SK-N-SH (cell line): ENCODE measurements at regions not wholly inside any gene's neighbourhood (a gene's known extent, or its start where the extent isn't known, plus 50 kb on each side); places are given as distances from the start of the nearest gene placed in this dataset.

Source experiments
- CTCF ChIA-PET: fragments of 300-600, 350-600 bp; formaldehyde crosslinking; extraction: SDS; loops from one replicate; lab custom pipeline; 2021; lab: Yijun Ruan, JAX
- POLR2A ChIA-PET: fragments of 350-600 bp; sonication (Branson Sonifier 250); formaldehyde crosslinking; extraction: SDS; loops from one replicate; lab custom pipeline; 2020; ENCODE audit warnings: antibody characterized with exemption, inconsistent platforms; lab: Yijun Ruan, JAX
- DNase-seq: peaks from one replicate; pipeline ENCODE4 v3.0.0; 2012
- H2AFZ ChIP-seq: fragments of 200-600 bp; sonication (generic); 2 replicates; pipeline ENCODE4 v1.8.1; 2016; ENCODE audit warnings: antibody characterized with exemption, mild to moderate bottlenecking, low read depth
- H3F3A ChIP-seq: fragments of 200-600 bp; sonication (generic); replicated peaks from 2 replicates; pipeline ENCODE3; 2016; ENCODE audit warnings: antibody characterized with exemption, mild to moderate bottlenecking; ENCODE audit not compliant: insufficient read depth
- H3K27ac ChIP-seq, 2 experiments: fragments of 200-500 bp in 1 of 2; fragments of 200-600 bp in 1 of 2; sonication (Bioruptor generic) in 1 of 2; sonication (generic), shearing (Covaris generic) in 1 of 2; 2 replicates each; pipeline versions ENCODE4 v1.5.1 to v1.6.1; 2014 to 2016; ENCODE audit warnings: low read depth in 2 of 2, inconsistent platforms in 1 of 2, low read length in 1 of 2, mild to moderate bottlenecking in 1 of 2, mixed read lengths in 1 of 2
- H3K27me3 ChIP-seq: fragments of 200-600 bp; sonication (generic), shearing (Covaris generic); 2 replicates; pipeline ENCODE4 v1.6.1; 2016; ENCODE audit warnings: mixed run types; ENCODE audit not compliant: insufficient read depth
- H3K36me3 ChIP-seq, 2 experiments: fragments of 200-500 bp in 1 of 2; fragments of 200-600 bp in 1 of 2; sonication (Bioruptor generic) in 1 of 2; sonication (generic) in 1 of 2; replicated peaks in 1 of 2; 2 replicates each; pipeline versions ENCODE3 to v1.5.1; 2014 to 2016; ENCODE audit warnings: low read length in 1 of 2, mild to moderate bottlenecking in 1 of 2; ENCODE audit not compliant: insufficient read depth in 2 of 2, control insufficient read depth in 1 of 2
- H3K4me1 ChIP-seq, 2 experiments: fragments of 200-500 bp in 1 of 2; fragments of 200-600 bp in 1 of 2; sonication (Bioruptor generic) in 1 of 2; sonication (generic), shearing (Covaris generic) in 1 of 2; 2 replicates each; pipeline versions ENCODE4 v1.5.1 to v1.6.1; 2014 to 2016; ENCODE audit warnings: low read depth in 1 of 2, low read length in 1 of 2, mixed run types in 1 of 2; ENCODE audit not compliant: insufficient read depth in 2 of 2, control insufficient read depth in 1 of 2
- H3K4me2 ChIP-seq: fragments of 200-600 bp; sonication (generic), shearing (Covaris generic); 2 replicates; pipeline ENCODE4 v1.6.1; 2017; ENCODE audit warnings: mixed run types
- H3K4me3 ChIP-seq, 2 experiments: fragments of 200-500 bp in 1 of 2; fragments of 200-600 bp in 1 of 2; sonication (Bioruptor generic) in 1 of 2; sonication (generic), shearing (Covaris generic) in 1 of 2; 2 replicates each; pipeline versions ENCODE4 v1.5.1 to v1.8.1; 2014 to 2016; ENCODE audit warnings: low read depth in 2 of 2, inconsistent platforms in 1 of 2, low read length in 1 of 2, mild to moderate bottlenecking in 1 of 2, mixed read lengths in 1 of 2, moderate library complexity in 1 of 2
- H3K79me2 ChIP-seq: fragments of 200-600 bp; sonication (generic); 2 replicates; pipeline ENCODE4 v1.8.1; 2017; ENCODE audit warnings: mild to moderate bottlenecking; ENCODE audit not compliant: insufficient read depth
- H3K9ac ChIP-seq: fragments of 200-600 bp; sonication (generic); 2 replicates; pipeline ENCODE4 v1.6.1; 2017; ENCODE audit warnings: mixed run types
- H3K9me2 ChIP-seq: fragments of 200-600 bp; sonication (generic); 2 replicates; pipeline ENCODE4 v1.6.1; 2017; ENCODE audit warnings: mixed run types
- H3K9me3 ChIP-seq: fragments of 200-600 bp; sonication (generic); 2 replicates; pipeline ENCODE4 v1.6.1; 2017; ENCODE audit warnings: mixed run types, mild to moderate bottlenecking, moderate library complexity
- H4K20me1 ChIP-seq: fragments of 200-600 bp; sonication (generic); 2 replicates; pipeline ENCODE4 v1.6.1; 2017; ENCODE audit warnings: mild to moderate bottlenecking, mixed run types; ENCODE audit not compliant: insufficient read depth
- CHD2 ChIP-seq: fragments of 150-350 bp; IDR thresholded peaks from 2 replicates; pipeline ENCODE4 v1.6.1; 2018; ENCODE audit warnings: low read length; ENCODE audit not compliant: partially characterized antibody
- CTCF ChIP-seq: fragments of 200-600 bp; sonication (generic); IDR thresholded peaks from 2 replicates; pipeline ENCODE4 v1.6.1; 2017; ENCODE audit warnings: antibody characterized with exemption, mild to moderate bottlenecking, moderate library complexity
- ELF1 ChIP-seq: IDR thresholded peaks from 2 replicates; pipeline ENCODE4 v1.4.0; 2012
- EZH2phosphoT487 ChIP-seq: fragments of 200-600 bp; sonication (generic); IDR thresholded peaks from 2 replicates; pipeline ENCODE4 v1.6.1; 2017; ENCODE audit warnings: low read depth, mixed run types, mild to moderate bottlenecking, antibody characterized with exemption, moderate library complexity, borderline replicate concordance
- FOXJ3 ChIP-seq: sonication (generic); formaldehyde crosslinking; IDR thresholded peaks from 2 replicates; pipeline ENCODE4 v1.5.1; 2020; ENCODE audit warnings: mild to moderate bottlenecking, missing genetic modification reagents
- FOXM1 ChIP-seq: IDR thresholded peaks from 2 replicates; pipeline ENCODE4 v1.4.0; 2012; ENCODE audit warnings: low read depth, mild to moderate bottlenecking
- GABPA ChIP-seq: IDR thresholded peaks from 2 replicates; pipeline ENCODE4 v1.4.0; 2012; ENCODE audit warnings: low read depth, mild to moderate bottlenecking
- GATA2 ChIP-seq: sonication (generic); formaldehyde crosslinking; IDR thresholded peaks from 2 replicates; pipeline ENCODE4 v1.5.0; 2020; ENCODE audit warnings: mild to moderate bottlenecking, missing genetic modification reagents
- MAX ChIP-seq: IDR thresholded peaks from 2 replicates; pipeline ENCODE4 v1.4.0; 2012; ENCODE audit warnings: low read depth
- MEF2A ChIP-seq: IDR thresholded peaks from 2 replicates; pipeline ENCODE4 v1.4.0; 2012; ENCODE audit warnings: low read depth, borderline replicate concordance
- MXI1 ChIP-seq: IDR thresholded peaks from 2 replicates; pipeline ENCODE4 v1.6.1; 2012; ENCODE audit warnings: mild to moderate bottlenecking, low read depth, low read length, improper control_type of control experiment
- NFIC ChIP-seq: IDR thresholded peaks from 2 replicates; pipeline ENCODE4 v1.4.0; 2012; ENCODE audit warnings: borderline replicate concordance
- RAD21 ChIP-seq: IDR thresholded peaks from 2 replicates; pipeline ENCODE4 v1.6.1; 2012; ENCODE audit warnings: mild to moderate bottlenecking, low read length
- RCOR1 ChIP-seq: fragments of 150-350 bp; IDR thresholded peaks from 2 replicates; pipeline ENCODE4 v1.6.1; 2017; ENCODE audit warnings: antibody characterized with exemption, low read length
- RFX5 ChIP-seq: IDR thresholded peaks from 2 replicates; pipeline ENCODE4 v1.6.1; 2012; ENCODE audit warnings: mild to moderate bottlenecking, improper control_type of control experiment, low read length
- RXRA ChIP-seq: IDR thresholded peaks from 2 replicates; pipeline ENCODE4 v1.4.0; 2012; ENCODE audit warnings: low read depth, mild to moderate bottlenecking, borderline replicate concordance
- USF1 ChIP-seq: IDR thresholded peaks from 2 replicates; pipeline ENCODE4 v1.4.0; 2012; ENCODE audit warnings: low read depth, borderline replicate concordance
- USF2 ChIP-seq: fragments of 150-350 bp; IDR thresholded peaks from 2 replicates; pipeline ENCODE4 v1.6.1; 2017; ENCODE audit warnings: antibody characterized with exemption, low read length, low read depth, borderline replicate concordance
- YY1 ChIP-seq: IDR thresholded peaks from 2 replicates; pipeline ENCODE4 v1.4.0; 2012; ENCODE audit warnings: low read depth, mild to moderate bottlenecking
- WGBS: methylation state at CpG from one replicate; pipeline ENCODE4 v1.1.6; 2017; ENCODE audit warnings: low lambda C conversion rate; 5-methylcytosine and 5-hydroxymethylcytosine counted together

GRCh38 chr10:108184114-108184513, 1019.6 kb upstream of the SORCS1 start:
- no peaks in the 10 kb centered on the region for H3K9me2 ChIP-seq
- no peaks in the 10 kb centered on the region for H3K27me3 ChIP-seq
- no peaks in the 10 kb centered on the region for H3K79me2 ChIP-seq
- TF ChIP-seq MEF2A (no peak), USF1 (no peak), YY1 (no peak), MXI1 (no peak), GATA2 (no peak), FOXJ3 (CRISPR knock-in tag) (no peak), RAD21 (no peak), ELF1 (no peak), RXRA (no peak), MAX (no peak), FOXM1 (no peak), EZH2phosphoT487 (no peak), NFIC (no peak), USF2 (no peak), CTCF (no peak)
- H3K4me2 ChIP-seq = no peak overlapping the region
- H3K4me1 ChIP-seq = no peaks in the 10 kb centered on the region
- H3K36me3 ChIP-seq = no peaks in the 10 kb centered on the region
- no peaks in the 10 kb centered on the region for H3K9me3 ChIP-seq
- no peaks in the 10 kb centered on the region for H4K20me1 ChIP-seq
- H3F3A ChIP-seq = no peaks in the 10 kb centered on the region
- DNase-seq = no peak
- H3K4me3 ChIP-seq = no peak overlapping the region
- H3K9ac ChIP-seq = no peak overlapping the region
- no peak overlapping the region for H2AFZ ChIP-seq
- ChIA-PET CTCF (no interaction called here), POLR2A (no interaction called here)
- WGBS = 0% methylated on average over 1 of the region's 1 CpG
- no peak overlapping the region for H3K27ac ChIP-seq

GRCh38 chr10:108180878-108181277, 1016.4 kb upstream of the SORCS1 start:
- Histone ChIP-seq H3K9me3 (no peaks in the 10 kb centered on the region), H3K9me2 (no peaks in the 10 kb centered on the region), H3K4me2 (no peak overlapping the region), H3K27me3 (no peaks in the 10 kb centered on the region), H2AFZ (no peak overlapping the region), H3K27ac (no peak overlapping the region), H3K36me3 (no peaks in the 10 kb centered on the region), H3K4me1 (no peaks in the 10 kb centered on the region), H3K79me2 (no peaks in the 10 kb centered on the region), H4K20me1 (no peaks in the 10 kb centered on the region), H3K4me3 (no peak overlapping the region), H3K9ac (no peak overlapping the region), H3F3A (no peaks in the 10 kb centered on the region)
- WGBS = 19% methylated on average over 2 of the region's 2 CpGs
- POLR2A ChIA-PET = no interaction called here
- no peak for TF ChIP-seq RXRA
- TF ChIP-seq NFIC = no peak
- no peak for TF ChIP-seq FOXM1
- TF ChIP-seq FOXJ3 (CRISPR knock-in tag) = no peak
- TF ChIP-seq CHD2 = no peak
- TF ChIP-seq RFX5 = no peak
- TF ChIP-seq GABPA = no peak
- TF ChIP-seq GATA2 = no peak
- no peak for TF ChIP-seq RCOR1
- no peak for TF ChIP-seq USF1
- no peak for TF ChIP-seq MAX
- DNase-seq = no peak
- CTCF ChIA-PET = no interaction called here
